ENCODE measurements at regions not wholly inside any gene's neighbourhood (a gene's known extent, or its start where the extent isn't known, plus 50 kb on each side); places are given as distances from the start of the nearest gene placed in this dataset.

- DNase-seq: peak in 8 of 9 donors; percentile 23 to 89 (median 78)
- Histone ChIP-seq H3K9me3 (ENCODE audit: control insufficient read depth in 2 of 3, low read length in 3 of 3) (no peaks in the 10 kb centered on the region), H3K4me3 (ENCODE audit: low read length) (no peak overlapping the region), H3K36me3 (ENCODE audit: control insufficient read depth in 2 of 3, insufficient read depth in 3 of 3, low read length in 3 of 3) (no peaks in the 10 kb centered on the region), H3K27me3 (ENCODE audit: control insufficient read depth in 2 of 2, insufficient read depth in 2 of 2, low read length in 2 of 2) (no peaks in the 10 kb centered on the region), H3K4me1 (ENCODE audit: control insufficient read depth in 2 of 2, insufficient read depth in 2 of 2, low read length in 2 of 2) (peaks cover 6 to 16% of the 10 kb centered on the region in 2 donors), H3K27ac (ENCODE audit: low read depth, low read length) (no peak overlapping the region)
- Mint-ChIP-seq H3K36me3 (no peaks in the 10 kb centered on the region), H3K4me1 (peaks cover 19 to 67% (median 54%) of the 10 kb centered on the region in 7 donors), H3K27me3 (no peaks in the 10 kb centered on the region), H3K4me3 (peak overlapping the region; percentile 45 to 78 (median 65)), H3K9me3 (peaks cover 0 to 12% (median 0%) of the 10 kb centered on the region in 11 donors), H3K27ac (peak overlapping the region; percentile 50 to 87 (median 82))
- peak; percentile 90 for ATAC-seq
- ChIA-PET CTCF (no interaction called here), POLR2A (interaction anchor here (1.1 kb wide), 1 partner anchor 369 kb away, joined by 4 read pairs; the partner anchor contains the start of gene ATIC)
- intact Hi-C loops (cut with micrococcal nuclease): loop anchor here in 1 of 2 donors (2.0 to 5.0 kb wide), 2 partner anchors 71 to 872 kb away; partner anchors contain the start of gene BARD1
Observed at GRCh38 chr2:215680605-215681598, 245.0 kb upstream of the FN1 start.

GRCh38 chr2:215678094-215678493 lies 242.2 kb upstream of the FN1 start:
- POLR2A ChIA-PET: no interaction called here
- ATAC-seq (no peak), DNase-seq (no peak)
- Mint-ChIP-seq H3K27me3 (peaks cover 0 to under 1% (median 0%) of the 10 kb centered on the region in 5 donors), H3K36me3 (no peaks in the 10 kb centered on the region), H3K4me3 (no peak overlapping the region), H3K4me1 (peaks cover 19 to 56% (median 42%) of the 10 kb centered on the region in 7 donors), H3K9me3 (peaks cover 0 to 5% (median 0%) of the 10 kb centered on the region in 11 donors), H3K27ac (no peak overlapping the region)
- Histone ChIP-seq H3K4me3 (ENCODE audit: low read length) (no peak overlapping the region), H3K27me3 (ENCODE audit: control insufficient read depth in 2 of 2, insufficient read depth in 2 of 2, low read length in 2 of 2) (no peaks in the 10 kb centered on the region), H3K36me3 (ENCODE audit: control insufficient read depth in 2 of 3, insufficient read depth in 3 of 3, low read length in 3 of 3) (no peaks in the 10 kb centered on the region), H3K4me1 (ENCODE audit: control insufficient read depth in 2 of 2, insufficient read depth in 2 of 2, low read length in 2 of 2) (peaks cover 6 to 16% of the 10 kb centered on the region in 2 donors), H3K27ac (ENCODE audit: low read depth, low read length) (no peak overlapping the region), H3K9me3 (ENCODE audit: control insufficient read depth in 2 of 3, low read length in 3 of 3) (no peaks in the 10 kb centered on the region)
- intact Hi-C loops (cut with micrococcal nuclease): no loop called here
- CTCF ChIA-PET: no interaction called here

- peaks cover 6 to 16% of the 10 kb centered on the region in 2 donors for H3K4me1 ChIP-seq (ENCODE audit: control insufficient read depth in 2 of 2, insufficient read depth in 2 of 2, low read length in 2 of 2)
- no peak overlapping the region for H3K27ac Mint-ChIP-seq
Observed at GRCh38 chr2:215677481-215677880, 241.6 kb upstream of the FN1 start.

GRCh38 chr2:215672406-215672805 lies 236.5 kb upstream of the FN1 start:
- Mint-ChIP-seq H3K9me3 (peaks cover 0 to 17% (median 3%) of the 10 kb centered on the region in 11 donors), H3K27ac (no peak overlapping the region), H3K4me1 (peaks cover 0 to 7% (median 5%) of the 10 kb centered on the region in 7 donors), H3K4me3 (no peak overlapping the region), H3K36me3 (no peaks in the 10 kb centered on the region), H3K27me3 (peaks cover 0 to 8% (median 7%) of the 10 kb centered on the region in 5 donors)
- intact Hi-C loops (cut with micrococcal nuclease): no loop called here
- Histone ChIP-seq H3K9me3 (ENCODE audit: control insufficient read depth in 2 of 3, low read length in 3 of 3) (no peaks in the 10 kb centered on the region), H3K4me1 (ENCODE audit: control insufficient read depth in 2 of 2, insufficient read depth in 2 of 2, low read length in 2 of 2) (peaks cover 0 to 3% of the 10 kb centered on the region in 2 donors), H3K36me3 (ENCODE audit: control insufficient read depth in 2 of 3, insufficient read depth in 3 of 3, low read length in 3 of 3) (no peaks in the 10 kb centered on the region), H3K4me3 (ENCODE audit: low read length) (no peak overlapping the region), H3K27ac (ENCODE audit: low read depth, low read length) (no peak overlapping the region), H3K27me3 (ENCODE audit: control insufficient read depth in 2 of 2, insufficient read depth in 2 of 2, low read length in 2 of 2) (no peaks in the 10 kb centered on the region)
- ChIA-PET CTCF (interaction anchor here (1.2 kb wide), 1 partner anchor 10 kb away, joined by 3 read pairs; no protein-coding TSS in a partner anchor), POLR2A (no interaction called here)
- ATAC-seq (no peak), DNase-seq (no peak)

More at GRCh38 chr2:215677481-215677880, 241.6 kb upstream of the FN1 start:
- intact Hi-C loops (cut with micrococcal nuclease): no loop called here
- H3K27ac ChIP-seq (ENCODE audit: low read depth, low read length): no peak overlapping the region
- H3K4me3 ChIP-seq (ENCODE audit: low read length): no peak overlapping the region
- H3K27me3 ChIP-seq (ENCODE audit: control insufficient read depth in 2 of 2, insufficient read depth in 2 of 2, low read length in 2 of 2): no peaks in the 10 kb centered on the region
- no peaks in the 10 kb centered on the region for H3K9me3 ChIP-seq (ENCODE audit: control insufficient read depth in 2 of 3, low read length in 3 of 3)
- no peak overlapping the region for H3K4me3 Mint-ChIP-seq
- H3K36me3 ChIP-seq (ENCODE audit: control insufficient read depth in 2 of 3, insufficient read depth in 3 of 3, low read length in 3 of 3): no peaks in the 10 kb centered on the region
- DNase-seq: no peak
- no peak for ATAC-seq
- POLR2A ChIA-PET: no interaction called here
- H3K4me1 Mint-ChIP-seq: peaks cover 19 to 50% (median 39%) of the 10 kb centered on the region in 7 donors
- CTCF ChIA-PET: no interaction called here
- H3K36me3 Mint-ChIP-seq: no peaks in the 10 kb centered on the region
- H3K27me3 Mint-ChIP-seq: peaks cover 0 to 4% (median 0%) of the 10 kb centered on the region in 5 donors
- H3K9me3 Mint-ChIP-seq: peaks cover 0 to 11% (median under 1%) of the 10 kb centered on the region in 11 donors

GRCh38 chr2:215671691-215672090 lies 235.8 kb upstream of the FN1 start:
- Mint-ChIP-seq H3K9me3 (peaks cover 0 to 17% (median 3%) of the 10 kb centered on the region in 11 donors), H3K27ac (no peak overlapping the region), H3K27me3 (peaks cover 0 to 11% (median 7%) of the 10 kb centered on the region in 5 donors), H3K4me3 (no peak overlapping the region), H3K4me1 (no peaks in the 10 kb centered on the region), H3K36me3 (no peaks in the 10 kb centered on the region)
- no peaks in the 10 kb centered on the region for H3K9me3 ChIP-seq (ENCODE audit: control insufficient read depth in 2 of 3, low read length in 3 of 3)
- no peaks in the 10 kb centered on the region for H3K4me1 ChIP-seq (ENCODE audit: control insufficient read depth in 2 of 2, insufficient read depth in 2 of 2, low read length in 2 of 2)
- no peaks in the 10 kb centered on the region for H3K27me3 ChIP-seq (ENCODE audit: control insufficient read depth in 2 of 2, insufficient read depth in 2 of 2, low read length in 2 of 2)
- H3K27ac ChIP-seq (ENCODE audit: low read depth, low read length): no peak overlapping the region
- intact Hi-C loops (cut with micrococcal nuclease): no loop called here
- ChIA-PET POLR2A (interaction anchor here (0.6 kb wide), 1 partner anchor 123 kb away, joined by 3 read pairs; no protein-coding TSS in a partner anchor), CTCF (interaction anchor here (0.6 to 1.2 kb wide), 2 partner anchors 11 to 41 kb away, joined by 3 read pairs; no protein-coding TSS in a partner anchor)
- ATAC-seq (no peak), DNase-seq (no peak)
- H3K4me3 ChIP-seq (ENCODE audit: low read length): no peak overlapping the region
- no peaks in the 10 kb centered on the region for H3K36me3 ChIP-seq (ENCODE audit: control insufficient read depth in 2 of 3, insufficient read depth in 3 of 3, low read length in 3 of 3)

- Histone ChIP-seq H3K4me1 (ENCODE audit: control insufficient read depth in 2 of 2, insufficient read depth in 2 of 2, low read length in 2 of 2) (no peaks in the 10 kb centered on the region), H3K27me3 (ENCODE audit: control insufficient read depth in 2 of 2, insufficient read depth in 2 of 2, low read length in 2 of 2) (no peaks in the 10 kb centered on the region), H3K4me3 (ENCODE audit: low read length) (no peak overlapping the region), H3K9me3 (ENCODE audit: control insufficient read depth in 2 of 3, low read length in 3 of 3) (no peaks in the 10 kb centered on the region), H3K36me3 (ENCODE audit: control insufficient read depth in 2 of 3, insufficient read depth in 3 of 3, low read length in 3 of 3) (no peaks in the 10 kb centered on the region), H3K27ac (ENCODE audit: low read depth, low read length) (no peak overlapping the region)
- Mint-ChIP-seq H3K4me1 (no peaks in the 10 kb centered on the region), H3K9me3 (peaks cover 0 to 17% (median 3%) of the 10 kb centered on the region in 11 donors), H3K4me3 (no peak overlapping the region), H3K27ac (no peak overlapping the region), H3K27me3 (peaks cover 0 to 11% (median 7%) of the 10 kb centered on the region in 5 donors), H3K36me3 (no peaks in the 10 kb centered on the region)
- ChIA-PET CTCF (interaction anchor here (0.6 to 1.2 kb wide), 2 partner anchors 11 to 40 kb away, joined by 3 read pairs; no protein-coding TSS in a partner anchor), POLR2A (interaction anchor here (0.6 kb wide), 1 partner anchor 123 kb away, joined by 3 read pairs; no protein-coding TSS in a partner anchor)
- DNase-seq (no peak), ATAC-seq (no peak)
- intact Hi-C loops (cut with micrococcal nuclease): no loop called here
Observed at GRCh38 chr2:215671244-215671643, 235.4 kb upstream of the FN1 start.

Measured in naive thymus-derived CD4-positive, alpha-beta T cell (primary cell).